Body of pancreas (tissue), 4 donors: ENCODE measurements at regions not wholly inside any gene's neighbourhood (a gene's known extent, or its start where the extent isn't known, plus 50 kb on each side); places are given as distances from the start of the nearest gene placed in this dataset.

Experiments used
- CTCF ChIP-seq, 7 experiments: fragments of 450-650 bp in 4 of 7; fragments of 200-600 bp in 3 of 7; sonication (generic) in 3 of 7; IDR thresholded peaks; one replicate each; pipeline ENCODE4 v1.5.1; 2016 to 2019; ENCODE audit warnings: antibody characterized with exemption in 7 of 7
- POLR2A ChIP-seq, 3 donors: fragments of 450-650 bp; IDR thresholded peaks; one replicate each; pipeline ENCODE4 v1.6.1; 2016; ENCODE audit warnings: antibody characterized with exemption in 3 of 3, mild to moderate bottlenecking in 2 of 3

- TF ChIP-seq CTCF (IDR thresholded peaks at IDR 0.05) (no peak), POLR2A (IDR thresholded peaks at IDR 0.05) (no peak)
These were observed 84.8 kb upstream of the POU3F3 start for GRCh38 chr2:104769096-104769495.
